Non-pigmented ciliary epithelial cell (primary cell): ENCODE measurements at regions not wholly inside any gene's neighbourhood (a gene's known extent, or its start where the extent isn't known, plus 50 kb on each side); places are given as distances from the start of the nearest gene placed in this dataset.

Experiments
- DNase-seq: peaks from one replicate; pipeline ENCODE4 v3.0.0-alpha.2; 2010; ENCODE audit warnings: low read depth

DNA sequence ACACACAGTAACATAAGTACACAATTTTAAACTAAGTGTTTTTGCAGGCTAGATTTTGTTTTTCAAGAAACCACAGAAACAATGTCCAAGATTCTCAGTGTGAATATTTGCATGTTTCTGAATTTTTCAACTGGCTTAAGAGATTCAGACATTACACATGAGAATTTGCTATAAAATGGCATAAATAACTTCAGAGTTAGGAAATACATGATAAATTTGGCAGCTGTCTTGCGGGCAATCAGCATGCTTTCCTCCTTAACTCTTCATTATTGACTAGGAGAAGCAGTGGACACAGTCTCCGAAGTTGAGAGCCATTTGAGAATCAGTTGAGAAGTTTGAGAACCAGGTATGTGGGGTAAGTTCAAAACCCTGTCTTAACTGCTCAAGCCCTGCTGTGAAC is 625.6 kb upstream of the SGO1 start:
- DNase-seq: no peak

DNA sequence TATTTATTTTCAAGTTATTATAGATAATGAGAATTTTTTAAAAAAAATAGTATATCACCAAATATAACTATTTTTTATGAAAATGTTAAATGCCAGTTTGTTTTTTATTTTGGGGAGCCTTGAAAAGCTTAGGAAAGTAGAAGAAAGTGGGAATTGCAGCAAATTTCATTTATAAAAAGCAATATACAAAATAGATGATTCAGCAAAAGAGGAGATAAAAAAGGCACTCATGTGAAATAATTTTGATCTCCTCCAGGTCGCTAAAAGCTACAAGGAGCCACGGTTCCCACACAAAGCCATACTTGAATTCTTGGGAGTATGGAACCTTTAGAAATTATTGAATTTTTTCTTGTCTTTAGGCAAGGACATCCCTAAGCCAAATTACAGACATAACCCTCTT is 625.0 kb upstream of the SGO1 start:
- no peak for DNase-seq

DNA sequence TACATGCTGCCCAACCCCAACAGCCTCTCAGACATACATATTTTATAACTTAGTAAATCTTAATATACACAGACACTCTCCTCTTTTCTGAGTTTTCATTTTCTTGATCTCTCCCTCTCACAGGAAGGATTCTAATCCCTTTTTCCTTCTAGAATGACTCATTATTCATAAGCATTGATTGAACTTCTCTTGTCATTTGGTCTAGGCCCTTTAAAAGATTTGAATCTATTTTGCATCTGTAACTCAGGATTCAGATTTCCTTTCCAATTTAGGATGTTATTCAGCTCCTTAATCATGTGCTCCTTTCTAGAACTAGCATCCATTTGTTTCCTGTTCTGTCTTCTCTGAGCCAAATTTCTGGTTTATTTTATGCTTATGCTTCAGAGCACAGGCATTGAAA is 624.5 kb upstream of the SGO1 start:
- no peak for DNase-seq

DNA sequence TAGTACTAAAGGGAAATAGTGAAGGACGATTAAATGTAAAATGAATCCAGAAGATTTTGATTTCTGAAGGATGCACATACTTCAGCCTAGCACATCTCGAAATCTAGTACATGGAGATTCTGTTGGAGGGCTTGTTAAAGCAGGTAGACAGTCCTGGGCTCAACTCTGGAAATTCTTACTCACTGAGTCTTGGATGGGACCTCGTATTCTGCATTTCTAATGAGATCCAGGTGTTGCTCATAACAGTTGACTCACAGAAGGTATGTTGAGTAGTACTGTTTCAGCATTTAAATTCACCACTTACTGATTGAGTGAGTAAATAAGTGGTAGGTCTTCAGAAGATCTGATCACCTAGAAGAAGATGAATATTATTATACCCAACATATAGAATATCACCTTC is 623.4 kb upstream of the SGO1 start:
- DNase-seq: no peak

DNA sequence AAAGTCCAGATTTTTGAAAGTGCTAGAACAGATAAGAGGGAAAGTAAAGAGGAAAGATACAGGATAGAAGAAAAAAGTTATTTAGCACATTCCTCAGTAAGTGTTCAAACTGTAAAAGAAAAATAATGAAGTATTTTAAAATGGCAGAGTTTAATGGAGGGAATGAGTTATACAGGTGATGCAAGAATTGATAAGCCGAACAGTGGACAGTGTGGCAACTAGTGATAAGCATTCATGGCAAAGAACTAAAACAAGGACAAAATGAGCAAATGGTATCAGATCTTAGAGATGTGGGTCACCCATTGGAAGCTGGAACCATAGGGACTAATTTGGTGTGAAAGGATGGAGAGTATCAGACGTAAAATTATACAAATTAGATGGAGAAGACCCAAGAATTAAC is 622.9 kb upstream of the SGO1 start:
- no peak for DNase-seq

DNA sequence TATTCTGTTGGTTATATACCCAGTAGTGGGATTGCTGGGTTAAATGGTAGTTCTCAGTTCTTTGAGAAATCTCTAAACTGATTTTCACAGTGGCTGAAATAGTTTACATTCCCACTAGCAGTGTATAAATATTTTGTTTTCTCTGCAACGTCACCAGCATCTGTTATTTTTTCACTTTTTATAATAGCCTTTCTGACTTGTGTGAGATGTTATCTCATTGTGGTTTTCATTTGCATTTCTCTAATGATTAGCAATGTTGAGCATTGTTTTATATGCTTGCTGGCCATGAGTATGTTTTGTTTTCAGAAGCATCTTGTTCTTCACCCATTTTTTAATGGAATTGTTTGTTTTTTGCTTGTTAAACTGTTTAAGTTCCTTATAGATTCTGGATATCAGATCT is 612.7 kb upstream of the SGO1 start:
- DNase-seq: no peak

DNA sequence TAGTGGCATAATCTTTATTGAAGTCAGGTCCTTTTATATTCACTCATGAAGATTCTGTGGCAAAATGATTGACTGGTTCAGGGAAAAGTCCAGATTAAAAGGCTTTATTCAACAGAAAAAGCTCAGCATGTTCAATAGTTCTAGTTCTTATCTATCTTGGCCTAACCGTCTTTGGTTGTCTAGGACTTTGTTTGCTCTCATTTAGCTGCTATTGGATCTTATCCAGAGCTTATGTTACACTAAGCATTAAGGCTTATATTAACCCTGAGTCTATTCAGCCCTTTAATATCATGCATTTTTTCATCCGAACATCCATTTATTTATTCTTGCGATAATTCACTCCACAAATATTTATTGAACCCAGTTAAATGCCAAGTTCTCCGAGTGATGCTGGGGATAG is 601.0 kb upstream of the SGO1 start:
- DNase-seq: no peak

DNA sequence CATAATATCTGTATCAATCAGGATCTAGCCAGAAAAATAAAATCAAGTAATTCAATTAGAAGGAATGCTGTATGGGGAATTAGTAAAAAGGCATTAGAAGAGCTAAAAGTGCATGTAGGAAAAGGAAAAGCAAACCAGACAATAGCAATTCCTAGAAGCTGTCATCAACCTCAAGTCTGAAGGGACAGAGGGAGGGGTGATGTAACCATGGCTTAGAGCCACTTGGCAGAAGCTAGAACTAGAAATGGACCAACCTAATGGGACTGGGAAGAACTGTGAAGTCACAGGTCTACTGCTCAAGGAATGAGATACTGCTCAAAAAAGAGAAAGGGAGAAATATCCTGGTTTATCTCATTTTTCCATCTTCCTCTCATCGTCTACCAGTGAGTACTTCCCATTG is 590.7 kb upstream of the SGO1 start:
- no peak for DNase-seq

DNA sequence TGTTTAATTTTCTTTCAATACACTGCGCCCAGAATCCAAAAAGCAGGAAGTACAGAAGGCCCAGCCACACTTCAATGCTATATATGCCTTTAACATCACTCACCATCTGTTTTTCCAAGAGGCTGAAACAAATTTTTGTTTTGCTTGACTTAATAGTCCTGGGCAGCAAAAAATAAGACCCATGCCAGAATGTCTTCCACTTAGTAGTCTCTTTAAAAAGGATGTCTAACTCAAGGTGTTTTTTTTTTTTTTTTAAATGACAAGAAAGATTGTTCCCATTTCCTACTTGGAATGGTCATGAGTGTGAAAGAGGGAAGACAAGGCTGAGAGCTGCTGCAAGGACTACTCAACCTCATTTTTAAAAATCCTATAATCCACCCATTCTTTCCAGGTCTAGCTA is 590.3 kb upstream of the SGO1 start:
- DNase-seq: no peak

DNA sequence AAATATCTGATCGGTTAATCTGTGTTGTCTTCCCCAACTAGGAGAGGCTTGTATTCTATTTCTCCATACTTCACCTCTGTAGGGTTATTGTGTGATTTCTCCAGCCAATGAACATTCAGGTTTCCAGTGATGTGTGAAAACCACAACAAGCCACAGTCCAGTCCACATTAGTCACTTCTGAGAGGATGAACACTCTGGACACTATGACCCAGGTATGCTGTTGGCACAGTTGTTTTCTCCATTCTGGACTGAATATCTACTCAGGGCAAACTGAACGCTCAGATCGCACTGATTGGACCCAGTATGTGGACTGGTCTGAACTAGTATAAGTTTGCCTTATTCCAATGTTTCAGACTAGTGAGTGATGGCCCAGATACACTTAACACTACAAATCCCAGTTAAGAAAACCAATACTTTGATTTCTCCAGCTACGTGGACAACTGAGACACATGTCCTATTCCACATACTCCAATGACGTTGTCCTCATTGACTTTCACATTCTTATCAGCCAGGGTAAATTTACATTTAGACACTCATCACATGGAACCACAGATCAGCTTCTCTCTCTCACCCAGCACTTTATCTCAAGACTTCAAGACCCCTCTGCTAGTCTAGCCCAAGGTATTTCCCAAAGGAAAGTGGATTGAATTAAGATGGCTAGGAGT is 587.4 kb upstream of the SGO1 start:
- no peak for DNase-seq

DNA sequence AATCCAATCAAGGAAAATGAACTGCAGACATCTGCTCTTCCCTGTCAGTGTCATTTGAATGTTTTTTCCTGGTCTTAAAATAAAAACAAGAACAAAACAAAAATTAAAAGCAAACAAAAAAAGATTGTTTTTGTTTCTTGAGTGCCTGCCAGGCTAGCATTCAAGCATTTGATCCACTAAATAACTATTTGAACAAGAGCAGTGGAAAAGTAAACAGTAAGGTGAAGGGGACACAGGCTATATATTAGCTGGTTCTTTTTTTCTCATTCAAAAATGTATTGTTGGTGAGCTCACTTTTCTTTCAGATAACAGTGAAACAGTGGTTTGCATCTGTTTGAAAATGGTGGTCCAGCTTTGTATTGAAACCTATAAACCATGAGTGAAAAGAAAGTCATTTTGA is 586.9 kb upstream of the SGO1 start:
- no peak for DNase-seq

DNA sequence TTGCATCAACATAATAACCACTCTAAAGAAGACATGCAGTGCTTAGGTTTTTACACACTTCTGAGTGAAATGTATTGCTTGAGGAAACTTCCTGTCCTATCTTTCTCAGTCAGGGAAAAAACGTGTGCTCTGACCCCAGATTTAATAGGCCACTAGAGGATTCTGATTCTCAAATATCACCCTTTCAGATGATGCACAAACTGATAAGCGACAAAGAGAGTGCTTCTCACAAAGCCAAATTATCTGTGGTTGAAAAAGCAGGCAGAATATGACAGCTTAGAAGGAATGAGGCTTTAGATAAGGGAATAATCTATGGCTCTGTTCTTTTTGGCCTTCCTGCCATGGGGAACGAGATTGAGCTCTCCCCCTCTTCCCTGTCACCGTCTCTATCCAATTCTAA is 583.4 kb upstream of the SGO1 start:
- DNase-seq: no peak

DNA sequence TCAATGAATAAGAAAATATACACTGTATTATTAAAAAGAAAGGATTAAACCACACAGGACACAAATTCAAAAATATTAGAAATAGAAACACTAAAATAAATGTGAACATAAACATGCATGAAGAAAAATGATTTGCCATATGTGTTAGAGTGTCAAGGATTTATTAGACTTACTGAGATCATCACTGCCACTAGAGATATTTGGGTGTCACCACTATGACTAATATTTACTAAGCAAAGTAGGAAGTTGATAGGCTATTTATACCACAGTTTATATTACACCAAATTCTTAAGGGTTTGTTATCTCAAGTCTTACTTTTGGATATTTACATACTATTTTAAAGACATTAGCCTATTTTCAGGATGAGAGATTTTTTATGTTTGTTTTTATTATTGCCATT is 575.0 kb upstream of the SGO1 start:
- DNase-seq: no peak

DNA sequence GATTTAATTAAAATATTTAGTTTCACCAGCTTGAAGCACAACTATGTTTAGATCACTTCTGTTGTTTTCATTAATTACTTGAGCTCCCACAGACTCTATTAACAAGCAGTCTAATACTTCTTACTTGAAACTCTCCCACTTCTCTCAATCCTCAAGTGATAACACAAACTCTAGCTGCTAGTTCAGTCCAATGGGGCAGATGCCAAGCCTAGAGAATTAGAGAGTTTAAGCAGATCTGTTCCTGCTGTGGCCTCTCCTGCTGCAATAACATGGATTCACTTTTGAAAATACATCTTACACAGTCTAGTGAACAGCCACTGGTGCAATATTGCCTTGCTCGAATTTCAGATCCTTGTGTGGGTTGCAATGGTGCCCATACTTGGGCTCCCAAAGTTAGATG is 566.4 kb upstream of the SGO1 start:
- no peak for DNase-seq

DNA sequence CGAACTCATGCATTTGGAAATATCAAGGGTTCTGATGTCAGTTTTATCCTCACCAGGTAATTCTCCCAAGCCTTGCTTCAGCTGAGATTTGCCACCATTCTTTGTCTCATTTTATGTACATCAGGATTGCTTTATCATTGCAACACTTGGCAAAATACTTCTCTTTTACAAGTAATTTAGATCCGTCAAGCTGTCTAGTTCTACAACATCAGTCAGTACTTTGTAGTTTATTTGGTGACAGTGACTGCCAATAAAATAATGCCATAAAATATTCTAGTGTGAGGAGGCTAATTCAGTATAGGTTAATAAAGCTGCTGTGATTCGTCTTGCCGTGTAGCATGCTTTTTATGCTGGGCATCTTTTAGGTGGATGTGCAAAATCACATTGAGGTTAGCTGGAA is 565.3 kb upstream of the SGO1 start:
- DNase-seq: no peak

DNA sequence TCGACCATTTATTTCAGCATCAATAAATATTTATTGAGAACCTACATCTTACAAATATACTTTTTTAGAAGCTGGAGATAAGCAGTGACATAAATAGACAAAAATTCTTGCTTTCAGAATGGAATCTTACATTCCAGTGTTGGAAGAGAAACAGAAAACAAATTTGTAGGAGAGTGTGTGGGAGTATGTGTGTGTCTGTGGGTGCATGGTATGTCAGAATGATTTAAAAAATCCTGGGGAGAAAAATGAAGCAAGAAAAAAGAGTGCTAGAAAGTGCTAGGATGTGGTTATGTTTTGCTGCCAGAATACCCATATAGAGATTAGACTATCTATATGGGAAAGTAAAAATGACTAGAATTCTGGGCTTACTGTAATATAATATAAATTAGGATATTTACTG is 561.7 kb upstream of the SGO1 start:
- peak; percentile 28 for DNase-seq

DNA sequence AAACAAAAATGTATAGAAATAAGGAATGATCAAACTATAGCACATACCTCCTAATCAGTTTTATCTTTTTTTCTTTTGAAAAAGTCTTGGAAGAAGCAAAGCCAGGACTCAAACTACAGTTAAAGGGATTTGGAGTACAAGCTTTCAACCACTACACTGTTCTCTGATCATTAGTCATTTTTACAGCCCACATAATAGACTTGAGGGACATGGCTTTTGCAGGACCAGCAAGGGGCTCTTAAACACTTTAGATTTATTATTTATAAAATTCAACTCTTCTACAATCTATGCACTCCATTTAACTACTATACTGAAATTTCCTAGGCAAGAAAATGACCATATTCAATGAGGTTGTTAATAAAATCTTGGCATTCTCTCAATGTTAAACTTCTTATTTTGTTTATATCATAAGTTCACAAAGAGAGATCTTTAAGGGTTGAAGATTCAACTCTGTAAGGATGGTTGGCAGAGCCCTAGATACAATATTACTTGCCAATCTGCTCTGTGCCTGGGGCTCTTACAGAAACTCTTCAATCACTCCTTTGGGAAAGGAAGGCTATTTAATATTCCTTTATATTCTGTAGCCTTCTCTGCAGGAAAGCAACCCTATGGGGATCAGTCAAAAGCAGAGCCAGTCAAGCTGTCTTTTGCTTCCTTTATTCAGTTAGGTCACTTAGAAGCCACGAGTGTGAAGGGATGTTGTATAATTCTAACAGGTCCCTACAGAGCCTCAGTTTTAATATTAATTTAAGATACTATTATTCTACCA is 557.7 kb upstream of the SGO1 start:
- no peak for DNase-seq

DNA sequence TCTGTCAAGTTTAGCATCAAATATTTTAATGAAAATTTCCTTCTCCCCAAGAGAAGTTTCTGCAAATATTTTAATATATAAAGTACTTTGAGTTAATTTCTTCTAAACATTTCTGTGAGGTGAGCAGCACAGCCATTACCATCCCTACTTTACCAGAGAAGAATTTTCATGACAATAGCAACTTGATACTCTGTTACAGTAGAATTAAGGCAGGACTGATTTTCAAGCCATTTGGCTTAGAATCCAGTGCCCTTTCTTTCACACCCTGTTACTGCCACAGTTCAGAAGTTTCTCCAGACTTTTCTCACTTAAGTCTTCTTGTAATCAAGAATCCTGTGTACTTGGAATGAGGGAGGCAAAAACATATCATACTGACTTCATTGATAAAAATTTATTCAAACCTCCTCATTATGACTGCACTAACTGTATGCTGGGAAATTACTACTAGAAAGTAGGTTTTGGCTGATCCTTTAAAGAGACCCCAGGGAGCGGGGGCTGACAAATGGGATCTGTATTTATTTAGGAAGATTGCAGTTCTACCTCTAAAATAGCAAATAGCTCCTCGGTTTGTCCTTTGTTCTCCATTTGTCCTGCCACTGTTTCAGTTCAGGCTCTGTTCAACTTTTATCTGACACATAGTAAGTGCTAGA is 557.0 kb upstream of the SGO1 start:
- no peak for DNase-seq

DNA sequence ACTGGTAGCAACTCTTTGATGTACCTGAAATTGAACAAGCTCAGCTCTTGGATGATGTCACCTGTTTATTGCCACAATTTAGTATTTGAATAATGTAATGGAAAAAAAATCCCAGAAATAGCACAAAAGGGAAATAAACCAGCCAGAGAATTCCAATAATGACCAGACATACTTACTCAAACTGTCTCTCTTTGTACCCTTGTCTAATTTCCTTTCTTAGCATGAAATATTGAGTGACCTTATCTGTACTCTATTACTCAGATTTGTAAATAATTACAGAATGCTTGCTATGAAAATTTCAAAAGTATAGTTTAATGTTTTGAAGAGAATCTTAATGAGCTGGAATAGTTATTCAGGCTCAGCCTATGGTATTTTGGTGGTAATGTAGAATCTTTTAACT is 555.4 kb upstream of the SGO1 start:
- no peak for DNase-seq

DNA sequence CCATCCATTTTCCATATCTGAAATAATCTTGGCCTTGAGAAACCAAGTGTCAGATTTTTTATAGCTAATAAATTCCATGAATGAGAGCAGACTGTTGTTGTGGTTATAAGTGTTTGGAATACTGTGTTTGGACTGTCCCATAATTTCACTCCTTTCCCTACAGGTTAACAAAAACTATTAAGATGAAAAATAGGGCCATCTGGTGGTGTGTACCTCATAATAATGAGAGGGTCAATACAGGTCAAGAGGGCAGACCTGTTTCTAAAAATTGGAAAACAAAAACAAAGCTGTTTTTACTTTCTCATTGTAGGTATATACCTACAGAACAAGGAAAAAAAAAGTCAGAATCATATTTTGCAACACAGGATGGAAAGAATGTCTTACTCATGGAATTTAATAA is 553.8 kb upstream of the SGO1 start:
- no peak for DNase-seq

DNA sequence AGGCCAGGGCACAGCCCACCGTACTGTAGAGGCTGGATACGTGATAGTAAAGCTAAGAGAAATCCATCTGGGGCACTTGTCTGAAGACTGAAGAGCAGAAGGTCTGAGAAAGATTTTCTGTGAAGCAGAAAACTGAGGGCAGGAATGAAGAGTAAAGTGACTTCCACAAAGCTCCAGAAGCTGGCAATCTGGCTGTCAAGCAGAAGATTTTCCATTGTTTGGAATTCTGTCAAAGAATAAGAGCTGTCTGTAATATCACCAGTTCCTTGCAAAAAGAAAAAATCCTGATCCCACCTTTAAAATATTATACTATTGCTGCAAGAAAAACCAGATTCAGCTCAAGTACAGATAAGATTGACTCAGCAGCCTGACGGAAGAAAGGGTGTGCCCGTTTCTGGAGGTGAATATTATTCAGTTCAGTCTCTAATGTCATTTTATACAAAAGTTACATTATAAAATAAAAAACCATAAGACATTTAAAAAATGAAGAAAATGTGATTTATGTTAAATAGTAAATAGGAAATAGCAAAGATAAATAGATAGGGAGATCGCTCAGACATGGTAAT is 550.4 kb upstream of the SGO1 start:
- DNase-seq: no peak

DNA sequence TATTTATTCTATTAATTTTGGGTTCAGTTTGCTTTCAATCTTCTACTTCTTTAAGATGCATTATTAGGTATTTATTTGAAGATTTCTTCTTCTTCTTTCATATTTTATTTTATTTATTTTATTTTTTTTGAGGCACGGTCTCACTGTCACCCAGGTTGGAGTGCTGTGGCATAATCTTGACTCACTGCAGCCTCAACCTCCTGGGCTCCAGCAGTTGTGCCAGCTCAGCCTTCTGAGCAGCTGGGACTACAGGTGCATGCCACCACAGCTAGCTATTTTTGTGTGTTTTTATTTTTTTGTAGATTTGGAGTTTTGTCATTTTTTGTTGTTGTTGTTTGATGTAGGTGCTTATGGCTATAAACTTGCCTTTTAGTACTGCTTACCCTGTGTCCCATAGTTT is 543.2 kb upstream of the SGO1 start:
- no peak for DNase-seq

DNA sequence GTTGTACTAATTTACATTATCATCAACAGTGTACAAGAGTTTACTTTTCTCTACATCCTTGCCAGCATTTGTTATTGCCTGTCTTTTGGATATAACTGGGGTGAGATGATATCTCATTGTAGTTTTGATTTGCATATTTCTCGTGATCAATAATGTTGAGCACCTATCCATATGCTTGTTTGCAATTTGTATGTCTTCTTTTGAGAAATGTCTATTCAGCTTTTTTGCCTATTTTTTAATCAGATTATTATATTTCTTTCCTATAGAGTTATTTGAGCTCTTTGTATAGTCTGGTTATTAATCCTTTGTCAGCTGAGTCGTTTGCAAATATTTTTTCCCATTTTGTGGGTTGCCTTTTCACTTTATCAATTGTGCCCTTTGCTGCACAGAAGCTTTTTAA is 540.8 kb upstream of the SGO1 start:
- no peak for DNase-seq
